ENCODE measurements at regions not wholly inside any gene's neighbourhood (a gene's known extent, or its start where the extent isn't known, plus 50 kb on each side); places are given as distances from the start of the nearest gene placed in this dataset.

DNA sequence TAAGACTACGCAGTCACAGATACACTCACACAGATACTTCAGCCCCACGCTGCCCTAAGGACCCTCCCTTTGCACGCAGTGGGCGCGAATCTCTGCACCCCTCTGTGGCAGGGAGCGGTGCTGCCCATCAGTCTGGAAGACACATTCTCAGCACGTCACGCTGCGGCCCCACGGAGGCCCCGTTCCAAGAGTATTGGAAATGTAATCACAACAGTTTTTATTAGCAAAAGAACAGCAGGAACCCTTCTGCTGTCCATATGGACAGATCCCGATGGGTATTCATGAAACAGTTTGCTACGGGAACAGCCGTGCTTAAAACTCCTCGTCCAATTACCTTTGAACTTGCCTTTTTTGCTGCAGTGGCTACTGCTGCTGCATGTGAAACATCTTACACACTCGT lies 131.0 kb downstream of the RPS24 start:
- DNase-seq, result no peak

DNA sequence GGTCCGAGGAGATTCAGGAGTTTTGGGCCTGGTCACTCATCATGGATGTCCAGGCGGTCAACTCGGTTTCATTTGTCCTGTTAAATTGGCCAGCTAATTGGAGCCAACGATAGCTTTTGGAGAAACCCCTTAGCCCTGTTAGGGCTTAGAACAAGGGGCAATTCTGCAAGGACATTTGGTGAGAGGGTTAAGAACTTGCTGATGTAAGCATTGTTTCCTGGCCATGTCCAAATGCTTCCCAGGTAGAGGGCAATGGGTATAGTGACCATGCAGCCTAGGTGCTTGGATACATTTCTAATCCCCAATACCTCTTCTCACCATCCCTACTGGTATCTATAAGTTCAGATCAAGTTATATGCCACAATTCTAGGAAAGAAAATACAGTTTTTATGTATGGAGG lies 131.5 kb downstream of the RPS24 start:
- no peak for DNase-seq

DNA sequence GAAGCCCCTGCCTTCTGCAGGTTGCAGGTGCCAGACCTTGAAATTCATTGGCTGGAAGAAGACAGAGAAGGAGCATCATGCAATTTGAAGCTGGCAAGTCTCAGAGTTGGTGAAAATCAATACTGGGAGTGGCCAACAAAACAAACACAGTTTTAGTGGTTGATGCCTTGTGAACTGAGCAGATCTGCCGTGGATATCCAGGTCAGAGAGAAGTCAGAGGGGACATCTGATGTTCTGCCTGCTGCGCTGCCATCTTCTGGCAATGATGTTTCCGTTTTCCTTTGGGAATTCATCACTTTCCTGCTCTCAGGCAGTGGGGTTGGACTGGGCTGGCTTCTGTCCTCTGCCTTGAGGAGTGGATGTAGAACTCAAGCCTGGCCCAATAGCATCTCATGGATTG lies 132.0 kb downstream of the RPS24 start:
- no peak for DNase-seq

DNA sequence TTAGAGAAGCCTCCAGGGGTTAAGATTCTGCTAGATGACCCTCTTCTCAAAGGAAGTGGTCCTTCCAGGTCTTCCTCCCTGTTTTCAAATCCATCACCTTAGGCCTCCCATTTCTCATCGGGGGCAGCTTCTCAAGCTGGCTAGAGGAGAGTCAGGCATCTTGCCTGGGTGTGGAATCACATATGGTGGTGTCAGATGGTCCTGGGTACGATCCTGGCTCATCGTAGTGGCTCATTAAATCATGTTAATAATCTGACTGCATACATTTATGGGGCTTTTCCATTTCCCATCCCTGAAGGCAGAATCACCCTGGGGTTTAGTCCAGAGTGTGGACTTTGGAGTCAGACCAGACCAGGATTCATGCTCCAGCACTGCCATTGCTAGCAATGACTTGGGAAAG lies 132.6 kb downstream of the RPS24 start:
- DNase-seq, result no peak

DNA sequence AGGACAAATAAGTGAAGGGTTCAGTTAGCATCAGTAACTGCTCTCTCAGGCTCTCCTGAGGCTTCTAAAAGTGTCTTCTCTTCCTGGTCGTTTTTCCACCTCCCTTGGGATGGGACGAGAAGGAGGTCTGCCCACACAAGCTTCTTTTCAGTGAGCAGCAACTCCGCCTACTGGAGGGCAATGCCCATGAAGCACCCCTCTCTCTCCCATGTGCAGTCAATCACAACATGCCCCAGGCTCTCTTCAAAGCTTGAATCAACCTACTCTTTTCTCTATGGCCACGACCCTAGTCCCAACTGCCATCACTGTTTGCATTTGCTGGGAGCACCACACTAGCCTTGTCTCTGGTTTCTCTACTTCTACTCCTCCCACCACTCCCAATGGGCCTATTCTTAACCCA lies 135.6 kb downstream of the RPS24 start:
- DNase-seq, result no peak

DNA sequence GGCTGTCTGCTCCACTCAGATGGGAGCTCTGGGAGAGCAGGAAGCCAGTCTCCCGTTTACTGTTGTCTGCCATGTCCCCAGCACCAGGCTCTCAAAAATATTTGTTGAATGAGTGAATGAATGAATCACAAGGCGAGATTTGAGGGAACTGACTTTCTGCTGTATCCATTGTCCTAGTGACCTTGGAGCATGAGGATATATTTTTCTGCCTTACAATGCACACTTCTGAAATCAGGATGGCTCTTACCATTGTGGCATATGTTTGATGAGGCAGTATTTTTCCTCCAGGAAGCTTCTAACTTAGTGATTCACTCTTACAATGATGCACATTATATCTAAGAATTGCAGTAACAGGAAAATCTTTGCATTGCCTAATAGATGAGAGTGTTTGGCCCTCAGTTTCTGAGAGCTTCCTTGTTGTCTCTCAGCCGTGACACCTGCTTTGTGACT lies 136.4 kb downstream of the RPS24 start:
- DNase-seq, result no peak

DNA sequence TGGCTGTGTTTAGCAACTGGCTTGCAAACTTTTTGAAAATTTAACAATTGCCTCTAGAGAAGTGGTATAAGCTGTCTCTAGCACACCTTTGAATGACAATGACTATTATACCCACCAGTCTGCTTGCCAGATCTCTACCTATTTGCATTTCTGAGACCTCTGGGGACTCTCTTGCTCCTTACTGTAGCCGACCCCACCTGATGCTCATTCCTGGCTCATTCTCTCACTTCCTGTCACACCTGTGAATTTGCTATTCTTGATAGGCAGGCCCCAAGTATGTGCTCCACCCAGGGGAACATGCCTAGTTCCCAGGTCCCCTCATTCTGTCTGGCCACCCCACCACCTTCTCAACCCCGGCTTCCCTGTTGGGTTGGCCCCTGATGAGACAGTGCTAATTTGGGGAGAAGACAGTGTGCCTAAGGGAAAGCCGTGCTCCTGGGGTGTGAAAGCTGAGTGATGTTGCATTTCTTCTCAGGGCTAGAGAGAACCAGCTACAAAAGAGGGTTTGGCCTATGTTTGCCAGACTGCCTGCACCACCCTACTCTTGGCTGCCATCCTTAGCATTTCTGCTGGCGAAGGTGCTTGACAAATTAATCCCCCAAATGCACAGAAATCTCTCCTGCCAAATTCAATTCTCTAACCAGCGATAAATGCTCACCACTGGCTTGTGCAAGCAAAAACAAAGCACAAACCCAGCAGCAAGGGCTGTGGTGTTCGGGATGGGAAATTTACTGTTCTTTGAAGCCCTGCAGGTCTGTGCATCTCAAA lies 138.2 kb downstream of the RPS24 start:
- DNase-seq, result no peak

DNA sequence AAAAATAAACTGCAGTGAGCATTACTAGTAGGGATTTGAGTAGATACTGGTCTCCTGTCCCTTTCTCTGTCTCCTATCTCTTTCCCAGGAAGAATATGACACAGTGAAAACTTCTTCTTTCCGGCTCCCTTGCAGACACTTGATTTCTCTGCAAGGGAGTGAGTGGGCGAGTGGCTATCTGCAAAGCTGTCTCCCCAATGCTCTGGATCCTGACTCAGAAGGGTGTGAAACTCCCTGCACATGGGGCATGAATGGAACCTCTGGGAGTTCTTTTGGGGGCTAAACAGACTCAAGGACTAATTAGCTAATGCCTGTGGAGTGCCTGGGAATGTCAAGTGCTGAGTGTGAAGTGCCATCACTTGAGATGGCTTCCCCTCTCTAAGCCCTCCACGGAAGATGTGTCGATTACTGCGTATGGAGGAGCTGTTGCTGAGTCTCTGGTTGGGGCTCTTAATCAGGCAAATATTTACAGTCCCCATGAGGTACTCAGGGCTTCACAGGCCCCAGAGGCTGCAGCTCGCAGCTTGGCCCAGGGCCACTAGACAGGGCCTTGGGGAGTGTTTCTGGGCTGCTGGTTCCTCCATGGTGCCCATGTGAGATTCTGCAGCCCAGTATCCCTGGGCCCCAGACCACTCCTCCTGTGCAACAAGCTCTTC lies 139.8 kb downstream of the RPS24 start:
- no peak for DNase-seq

DNA sequence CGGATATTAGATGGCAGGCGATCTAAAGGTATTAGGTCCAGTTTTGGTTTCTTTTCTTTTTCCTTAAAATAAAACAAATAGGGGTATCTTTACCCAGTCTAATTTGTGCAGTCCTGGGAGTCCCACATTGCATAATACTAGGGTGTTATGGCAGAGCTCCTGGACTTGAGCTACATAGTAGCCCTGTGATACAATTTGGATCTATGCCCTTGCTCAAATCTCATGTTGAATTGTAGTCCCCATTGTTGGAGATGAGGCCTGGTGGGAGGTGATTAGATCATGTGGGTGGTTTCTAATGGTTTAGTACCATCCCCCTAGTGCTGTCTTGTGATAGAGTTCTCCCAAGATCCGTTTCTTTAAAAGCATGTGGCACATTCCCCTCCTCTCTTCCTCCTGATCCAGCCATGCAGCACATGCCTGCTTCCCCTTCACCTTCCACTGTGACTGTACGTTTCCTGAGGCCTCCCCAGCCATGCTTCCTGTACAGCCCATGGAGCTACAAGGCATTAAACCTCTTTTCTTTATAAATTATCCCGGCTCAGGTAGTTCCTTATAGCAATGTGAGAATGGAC lies 141.9 kb downstream of the RPS24 start:
- no peak for DNase-seq

DNA sequence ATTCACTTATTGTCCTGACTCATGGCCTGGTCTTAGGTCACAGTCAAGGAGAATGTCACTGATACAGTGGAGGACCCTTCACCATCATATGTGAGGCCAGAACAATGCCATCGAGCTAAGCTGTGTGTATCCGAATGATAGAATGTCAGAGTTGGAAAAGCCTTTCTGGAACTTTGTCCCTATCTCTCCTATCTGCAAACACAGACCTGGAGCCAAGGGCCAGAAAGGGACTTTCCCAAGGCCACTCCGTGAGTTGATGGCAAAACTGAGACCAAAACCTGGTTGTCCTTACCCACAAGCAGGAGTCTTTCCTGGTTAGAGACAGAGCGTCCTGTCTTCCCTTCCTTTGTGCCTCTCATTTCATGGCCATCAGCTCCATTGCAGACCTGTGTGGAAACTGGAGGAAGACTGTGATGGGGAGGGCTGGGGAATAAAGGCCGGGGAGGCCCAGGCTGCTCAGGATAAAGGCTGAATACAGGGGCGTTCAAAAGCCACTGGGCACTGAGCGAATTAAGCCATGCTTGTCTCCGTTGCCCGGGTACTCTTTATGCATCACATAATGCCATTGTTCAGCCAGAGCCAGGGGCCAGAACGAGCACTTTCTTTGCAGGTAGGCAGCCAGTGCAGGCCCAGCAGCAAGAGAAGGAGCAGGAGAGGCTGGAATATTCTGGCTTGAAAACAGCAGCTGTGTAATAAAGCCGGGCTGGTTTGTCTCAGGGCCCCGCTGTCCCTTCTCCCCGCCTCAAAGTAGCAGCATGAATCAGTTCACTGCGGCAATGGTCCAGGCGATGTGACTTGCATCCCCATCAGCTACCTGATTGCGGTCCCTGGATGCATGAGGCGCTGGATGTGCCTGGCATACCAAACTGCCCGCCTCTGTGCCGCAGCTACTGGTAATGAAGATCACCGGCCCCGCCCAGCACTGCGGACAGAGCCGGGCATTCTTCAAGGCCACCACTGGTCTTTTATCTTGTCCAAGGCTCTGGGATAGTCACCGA lies 143.0 kb downstream of the RPS24 start:
- no peak for DNase-seq

DNA sequence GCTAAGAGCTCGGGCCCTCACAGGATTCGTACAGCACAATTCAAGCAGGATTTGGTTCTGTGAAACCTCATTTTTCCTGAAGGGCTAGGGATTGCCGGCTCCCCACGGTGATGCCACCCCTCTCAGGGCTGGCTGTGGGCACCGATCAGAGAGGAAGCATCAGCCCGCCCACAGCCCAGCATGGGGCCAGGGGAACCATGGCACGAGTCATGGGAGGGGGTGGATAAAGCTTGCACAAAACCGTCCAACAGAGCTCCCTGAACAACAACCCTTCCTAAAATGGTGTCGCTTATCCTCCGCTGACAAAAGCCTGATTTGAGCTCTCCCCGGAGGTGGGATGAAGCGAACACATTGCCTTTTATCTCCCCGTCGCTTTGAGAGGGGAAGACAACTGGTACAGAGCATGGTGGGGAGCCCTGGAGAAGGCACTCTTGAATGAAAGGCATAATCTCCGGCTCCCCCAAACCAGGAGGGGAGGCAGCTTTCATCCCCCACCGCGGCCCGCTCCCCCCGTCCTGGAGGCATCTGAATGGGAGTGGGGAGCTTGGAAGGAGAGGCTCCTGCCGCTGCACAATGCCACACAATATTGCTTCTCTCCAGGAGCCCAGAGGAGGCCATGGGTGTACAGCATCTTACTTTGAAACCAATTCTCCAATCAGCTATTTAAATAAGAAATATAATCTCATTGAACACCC lies 144.0 kb downstream of the RPS24 start:
- no peak for DNase-seq

DNA sequence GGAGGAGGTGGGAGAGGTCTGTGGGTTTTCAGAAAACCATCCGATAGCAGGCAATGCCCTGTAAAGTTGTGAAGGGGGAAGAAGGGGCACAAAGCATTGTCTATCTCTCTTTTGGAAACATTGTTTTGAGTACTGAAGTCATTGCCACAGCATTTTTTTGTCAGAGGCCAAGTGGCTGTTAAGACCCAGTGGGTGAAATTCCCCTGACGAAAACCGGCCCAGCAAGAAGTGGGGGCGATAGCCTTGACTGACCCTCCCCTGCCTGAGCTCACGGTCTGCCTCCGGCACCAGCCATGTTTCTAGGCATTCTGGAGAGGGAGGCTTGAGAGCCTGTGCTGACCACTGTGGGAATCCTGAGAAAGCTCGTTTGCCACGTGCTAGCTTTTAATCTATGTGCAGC lies 144.7 kb downstream of the RPS24 start:
- no peak for DNase-seq

DNA sequence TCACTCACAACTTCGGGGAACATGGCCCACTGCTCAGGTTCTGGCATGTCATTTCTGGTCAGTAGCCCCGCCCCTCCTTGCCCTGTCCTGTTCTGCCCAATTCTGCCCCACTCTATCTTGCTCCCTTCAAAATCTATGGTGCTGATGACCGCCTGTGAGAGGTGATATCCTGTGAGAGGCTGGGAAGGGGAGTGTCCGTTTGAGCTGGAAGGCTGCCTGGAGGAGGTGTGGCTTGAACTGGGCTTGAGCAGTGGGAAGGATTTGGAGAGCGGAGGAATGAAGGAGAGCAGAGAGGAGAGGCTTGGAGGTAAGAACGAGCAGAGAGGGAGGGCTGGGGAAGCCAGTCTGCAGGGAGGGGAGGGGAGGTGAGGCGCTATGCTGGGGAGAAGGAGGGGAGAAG lies 145.3 kb downstream of the RPS24 start:
- no peak for DNase-seq

DNA sequence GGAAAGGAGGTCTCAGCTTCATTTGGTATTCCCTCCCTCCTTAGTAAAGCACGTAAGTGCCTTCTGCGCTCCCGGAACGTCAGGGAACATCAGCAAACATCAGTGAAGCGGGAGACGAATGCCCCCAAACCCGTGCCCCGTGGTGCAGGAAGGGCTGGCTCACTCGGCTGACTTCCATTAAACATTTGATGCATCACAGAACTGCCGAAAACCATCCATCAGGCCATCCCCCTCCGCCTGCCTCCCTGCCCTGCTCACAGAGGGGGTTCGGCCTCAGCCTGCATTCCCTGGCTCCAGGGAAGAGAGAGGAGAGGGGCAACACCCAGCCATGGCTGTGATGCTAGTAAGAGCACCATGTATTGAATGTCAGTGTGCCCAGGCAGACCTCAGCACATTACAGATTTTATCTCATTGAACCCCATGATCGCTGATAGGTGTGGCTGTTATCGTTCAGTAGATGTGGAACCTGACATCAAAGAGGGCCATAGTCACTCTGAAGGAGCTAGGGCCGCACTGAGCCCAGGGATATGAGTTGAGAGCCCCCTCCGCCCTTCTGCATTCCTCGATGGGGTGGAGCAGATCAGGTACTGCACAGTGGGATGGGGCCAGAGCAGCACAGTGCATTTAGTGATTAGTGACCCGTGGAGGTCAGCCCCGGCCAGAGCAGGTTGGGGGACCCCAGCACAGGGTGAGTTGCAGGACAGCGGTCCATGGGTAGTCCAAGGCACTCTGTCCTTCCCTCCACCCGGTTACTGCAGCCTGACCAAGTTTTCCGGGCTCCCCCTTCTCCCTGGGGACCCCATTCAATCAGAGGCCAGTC lies 146.4 kb downstream of the RPS24 start:
- no peak for DNase-seq

DNA sequence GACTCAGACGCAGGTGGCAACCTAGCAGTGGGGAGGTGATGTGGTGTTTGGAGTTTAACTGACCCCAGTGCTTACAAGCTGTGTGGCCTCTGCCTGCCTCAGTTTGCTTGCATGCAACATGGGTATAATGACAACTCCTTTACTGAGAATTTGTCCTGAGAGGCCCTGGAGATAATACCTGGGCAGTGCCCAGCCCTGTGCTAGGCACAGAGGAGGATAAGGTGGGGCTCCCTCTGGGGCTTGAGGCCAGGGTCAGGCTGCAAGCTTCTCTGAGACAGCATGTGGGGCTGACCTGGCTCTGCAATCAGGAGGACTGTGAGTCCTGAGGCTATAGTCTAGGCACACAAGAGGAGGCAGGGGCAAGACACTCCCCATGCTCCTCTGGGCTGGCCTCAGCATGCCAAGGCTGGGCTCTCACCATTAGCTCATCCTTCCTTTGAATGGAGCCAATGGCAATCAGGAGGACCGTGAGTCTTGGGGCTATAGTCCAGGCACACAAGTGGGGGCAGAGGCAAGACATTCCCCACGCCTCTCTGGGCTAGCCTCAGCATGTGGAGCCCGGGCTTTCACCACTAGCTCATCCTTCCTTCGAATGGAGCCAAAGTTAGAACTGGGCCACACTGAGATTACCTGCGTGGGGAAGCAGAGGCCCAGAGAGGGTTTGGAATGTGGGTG lies 147.9 kb downstream of the RPS24 start:
- no peak for DNase-seq

DNA sequence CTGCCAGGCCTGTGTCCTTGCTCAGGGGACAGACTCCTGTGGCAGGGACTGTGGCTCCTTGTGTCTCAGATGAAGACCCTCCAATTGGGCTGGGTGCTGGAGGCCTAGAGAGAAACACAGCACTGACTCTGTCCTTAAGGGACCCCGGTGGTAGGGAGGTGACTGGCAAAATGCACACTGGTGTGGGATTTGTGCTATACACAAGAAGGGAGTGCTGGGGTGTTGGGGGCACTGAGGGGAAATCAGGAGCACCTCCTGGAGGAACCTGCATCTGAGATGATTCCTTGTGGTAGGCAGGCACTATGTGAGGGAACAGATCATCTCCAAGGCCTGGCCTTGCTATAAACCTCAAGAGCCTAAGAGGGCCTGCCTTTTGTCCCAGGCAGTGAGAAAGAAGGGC lies 149.2 kb downstream of the RPS24 start:
- DNase-seq, result no peak

DNA sequence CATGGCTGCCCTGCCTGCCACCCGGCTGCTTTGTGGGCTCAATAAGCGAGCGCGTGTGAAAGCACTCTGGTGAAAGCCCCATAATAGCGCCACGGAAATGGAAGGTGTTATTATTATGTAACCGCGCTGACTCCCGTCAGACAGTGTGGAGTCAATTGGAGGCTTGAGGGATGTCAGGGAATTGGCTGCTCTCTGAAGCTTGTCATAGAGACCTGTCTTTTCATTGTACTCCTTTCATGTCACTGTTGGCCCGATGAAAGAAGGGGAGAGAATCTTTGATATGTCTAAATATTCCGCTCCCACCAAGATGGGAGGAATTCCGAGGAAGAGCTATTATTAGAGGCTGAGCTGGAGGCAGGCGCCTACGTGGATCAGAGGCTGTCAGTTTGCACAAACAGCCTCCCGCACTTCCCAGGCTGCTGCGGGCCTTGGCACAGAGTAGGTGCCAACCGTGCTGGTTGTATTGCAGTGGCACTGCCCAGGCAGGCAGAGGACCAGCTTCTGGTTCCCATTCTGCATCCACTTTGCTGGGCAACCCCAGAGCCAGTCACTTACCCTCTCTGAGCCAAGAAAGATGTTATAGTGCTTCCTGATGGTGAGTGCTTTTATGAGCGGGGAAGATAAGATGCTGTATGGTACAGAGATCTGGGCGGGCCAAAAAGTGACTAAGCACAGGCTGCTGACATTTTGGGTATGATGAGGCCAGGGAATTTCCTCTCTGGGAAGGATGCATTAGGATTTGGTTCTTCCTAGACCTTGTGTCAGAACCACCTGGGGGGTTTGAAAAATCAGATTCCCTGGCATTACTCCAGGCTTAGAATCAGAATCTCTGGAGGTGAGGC lies 151.4 kb downstream of the RPS24 start:
- DNase-seq, result no peak

DNA sequence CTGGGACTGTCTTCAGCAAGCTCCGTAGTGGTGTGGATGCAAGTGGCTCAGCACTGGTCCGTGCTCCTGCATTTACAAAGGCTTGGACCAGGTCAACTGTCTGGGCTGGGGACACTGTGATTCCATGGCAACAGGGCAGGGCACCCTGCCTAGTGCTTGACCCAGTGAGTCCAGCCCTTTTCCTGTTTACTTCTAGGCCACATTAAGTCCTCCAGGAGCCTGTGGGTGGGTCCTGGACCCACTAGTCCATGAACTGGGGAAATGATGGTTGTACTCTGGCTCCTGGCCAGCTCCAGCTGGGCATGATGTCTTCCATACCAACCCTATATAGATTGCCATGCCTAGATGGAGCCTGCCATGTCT lies 152.0 kb downstream of the RPS24 start:
- no peak for DNase-seq

DNA sequence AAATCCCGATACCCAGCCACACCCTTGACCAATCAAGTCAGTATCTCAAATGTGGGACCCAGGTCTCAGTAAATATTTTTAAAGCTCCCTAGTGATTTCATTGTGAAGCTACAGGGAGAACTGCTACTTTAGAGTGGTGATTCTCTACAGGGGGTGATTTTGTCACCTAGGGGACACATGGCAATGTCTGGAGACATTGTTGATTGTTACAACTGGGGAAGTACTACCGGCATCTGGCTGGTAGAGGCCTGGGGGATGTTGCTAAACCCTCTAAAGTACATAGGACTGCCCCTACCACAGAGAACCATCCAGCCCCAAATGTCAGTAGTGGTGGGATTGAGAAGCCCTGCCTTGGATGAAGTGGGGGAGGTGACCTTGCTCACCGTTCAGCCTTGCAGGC lies 152.9 kb downstream of the RPS24 start:
- no peak for DNase-seq

DNA sequence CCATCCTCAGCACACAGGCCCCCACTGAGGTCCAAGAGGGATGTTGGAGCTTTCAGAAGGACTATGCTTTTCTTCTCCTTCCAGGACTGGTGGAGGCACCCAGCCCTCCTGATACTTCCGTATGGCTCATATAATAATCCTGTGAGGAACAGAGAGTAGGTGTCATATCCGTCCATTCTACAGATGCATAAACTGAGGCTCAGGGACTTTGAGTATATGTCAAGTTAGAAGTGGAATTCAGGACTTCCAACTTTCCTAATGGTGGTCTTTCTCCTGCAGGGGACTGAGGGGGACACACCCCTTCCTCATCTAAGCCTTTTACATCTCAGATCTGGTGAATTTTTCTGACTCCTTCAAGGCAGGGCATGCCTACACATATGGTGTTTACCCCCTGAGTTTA lies 153.7 kb downstream of the RPS24 start:
- no peak for DNase-seq

Measured in AML-193 (cell line).